HG02642 (cell line): ENCODE measurements at regions not wholly inside any gene's neighbourhood (a gene's known extent, or its start where the extent isn't known, plus 50 kb on each side); places are given as distances from the start of the nearest gene placed in this dataset.
"Not testable (repeated sequence)": the region's sequence is repeated elsewhere in the genome, so short reads cannot be mapped to it uniquely, and the experiment has no call there.

Experiments used
- ATAC-seq: cut with Tn5 transposase; IDR thresholded peaks from one replicate; pipeline ENCODE4 v1.9.1; 2021; ENCODE audit warnings: mild to moderate bottlenecking; ENCODE audit not compliant: unreplicated experiment, poor library complexity

DNA sequence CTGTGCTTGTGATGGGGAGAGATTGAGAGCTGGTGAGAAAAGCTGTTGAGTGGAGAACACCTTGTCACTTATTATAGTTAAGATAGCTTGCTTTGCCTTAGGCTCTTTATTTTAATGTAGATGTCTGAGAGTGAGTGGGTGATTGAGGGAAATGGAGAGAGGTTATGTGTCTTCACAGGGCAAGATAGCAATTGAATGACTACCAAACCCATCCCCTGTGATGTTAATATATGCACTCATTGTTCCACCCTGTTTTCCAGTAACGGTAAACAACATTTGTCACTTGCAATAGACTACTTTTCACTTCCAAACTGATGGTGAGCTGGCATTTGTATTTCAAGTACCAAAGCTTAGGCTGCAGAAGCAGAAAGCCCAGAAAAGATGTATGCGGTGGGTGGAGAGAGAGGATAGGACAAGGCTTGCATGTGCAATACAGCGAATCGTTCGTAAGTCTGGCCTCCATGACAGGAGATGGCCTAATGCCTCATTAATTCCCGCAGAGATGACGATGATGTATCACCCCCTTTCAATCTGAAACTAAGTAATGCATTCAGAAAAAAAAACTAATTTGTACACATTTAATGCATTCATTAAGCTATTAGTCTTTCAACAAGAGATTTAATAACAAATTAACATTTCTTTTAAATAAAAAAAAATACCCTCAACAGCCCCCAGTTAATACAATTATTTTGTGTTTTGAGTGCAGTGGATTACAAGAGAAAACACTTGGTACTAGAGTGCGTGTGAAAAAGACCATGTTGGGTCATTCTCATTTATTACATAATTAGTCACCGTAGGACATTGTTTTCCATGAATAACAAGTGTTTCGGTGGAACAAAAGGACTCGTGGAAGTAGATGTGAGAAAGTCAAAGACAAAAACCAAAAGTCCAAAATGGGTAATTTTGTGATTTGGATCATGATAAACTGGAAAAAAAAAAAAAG, 699.0 kb downstream of the BRINP1 start:
- ATAC-seq, result no peak

- ATAC-seq, result no peak
Measured at GRCh38 chr9:118674942-118675341, 694.3 kb downstream of the BRINP1 start.

DNA sequence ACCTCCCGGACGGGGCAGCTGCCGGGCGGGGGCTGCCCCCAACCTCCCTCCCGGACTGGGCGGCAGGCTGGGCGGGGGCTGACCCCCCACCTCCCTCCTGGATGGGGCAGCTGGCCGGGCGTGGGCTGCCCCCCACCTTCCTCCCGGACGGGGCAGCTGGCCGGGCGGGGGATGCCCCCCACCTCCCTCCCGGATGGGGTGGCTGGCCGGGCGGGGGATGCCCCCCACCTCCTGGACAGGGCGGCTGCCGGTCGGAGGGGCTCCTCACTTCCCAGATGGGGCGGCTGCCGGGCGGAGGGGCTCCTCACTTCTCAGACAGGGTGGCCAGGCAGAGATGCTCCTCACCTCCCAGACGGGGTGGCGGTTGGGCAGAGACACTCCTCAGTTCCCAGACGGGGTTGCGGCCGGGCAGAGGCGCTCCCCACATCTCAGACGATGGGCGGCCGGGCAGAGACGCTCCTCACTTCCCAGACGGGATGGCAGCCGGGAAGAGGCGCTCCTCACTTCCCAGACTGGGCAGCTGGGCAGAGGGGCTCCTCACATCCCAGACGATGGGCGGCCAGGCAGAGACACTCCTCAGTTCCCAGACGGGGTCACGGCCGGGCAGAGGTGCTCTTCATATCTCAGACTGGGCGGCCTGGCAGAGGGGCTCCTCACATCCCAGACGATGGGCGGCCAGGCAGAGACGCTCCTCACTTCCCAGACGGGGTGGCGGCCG, 691.1 kb downstream of the BRINP1 start:
- ATAC-seq, result not testable (repeated sequence)

- ATAC-seq, result no peak
Measured at GRCh38 chr9:118686959-118687358, 682.3 kb downstream of the BRINP1 start.

DNA sequence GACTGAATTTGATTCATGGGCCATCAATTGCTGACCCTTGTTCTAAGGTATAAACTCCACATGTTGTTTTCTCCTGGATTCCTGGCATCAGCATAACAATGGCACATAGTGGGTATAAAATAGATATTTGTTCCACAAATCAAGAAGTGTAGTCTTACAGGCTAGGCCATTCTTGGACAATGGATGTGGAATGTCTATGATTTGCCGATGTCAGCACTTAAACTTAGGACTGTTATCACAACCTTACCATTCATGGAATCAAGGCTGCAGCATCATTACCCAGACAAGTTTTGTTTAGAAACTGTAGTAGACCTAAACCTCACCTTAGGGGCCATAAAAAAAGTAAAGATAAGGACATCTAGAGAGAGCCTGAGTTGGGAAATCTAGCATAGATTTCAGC, 680.0 kb downstream of the BRINP1 start:
- no peak for ATAC-seq

DNA sequence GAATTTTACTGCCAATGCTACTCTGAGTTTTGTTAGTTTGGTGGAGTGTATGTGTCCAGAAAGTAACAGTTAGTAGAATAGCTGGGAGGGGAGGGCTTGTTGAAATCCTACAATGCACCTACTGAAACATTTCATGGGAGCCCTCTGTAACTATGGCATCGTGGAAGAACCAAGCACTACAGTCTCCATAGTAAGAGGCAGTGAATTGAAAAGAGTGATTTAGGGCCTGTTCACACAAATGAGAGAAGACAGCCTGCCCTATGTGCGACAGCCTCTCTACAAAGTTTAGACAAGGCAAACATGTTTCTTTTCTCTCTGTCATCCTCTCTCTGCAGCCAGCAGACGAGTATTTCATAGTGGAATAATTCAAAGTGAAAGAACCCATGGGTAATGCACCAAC, 676.6 kb downstream of the BRINP1 start:
- ATAC-seq, result no peak

DNA sequence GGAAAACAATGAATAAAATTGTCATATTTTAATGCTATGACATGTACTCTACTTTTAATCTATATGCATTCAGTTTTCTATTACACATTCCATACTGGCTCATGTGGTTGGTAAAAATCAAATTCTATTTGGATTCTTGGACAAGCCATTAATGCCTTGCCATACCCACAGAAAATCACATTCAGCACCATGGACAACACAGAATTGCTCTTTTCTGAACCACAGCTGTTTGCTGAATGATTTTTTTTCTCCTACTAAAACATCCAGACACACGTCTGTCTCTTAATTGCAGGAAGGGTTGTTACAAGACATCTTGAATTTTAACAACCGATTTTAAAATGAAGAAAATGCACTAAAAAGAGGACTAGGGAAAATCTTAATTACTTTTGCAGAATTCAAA, 675.6 kb downstream of the BRINP1 start:
- ATAC-seq, result no peak

DNA sequence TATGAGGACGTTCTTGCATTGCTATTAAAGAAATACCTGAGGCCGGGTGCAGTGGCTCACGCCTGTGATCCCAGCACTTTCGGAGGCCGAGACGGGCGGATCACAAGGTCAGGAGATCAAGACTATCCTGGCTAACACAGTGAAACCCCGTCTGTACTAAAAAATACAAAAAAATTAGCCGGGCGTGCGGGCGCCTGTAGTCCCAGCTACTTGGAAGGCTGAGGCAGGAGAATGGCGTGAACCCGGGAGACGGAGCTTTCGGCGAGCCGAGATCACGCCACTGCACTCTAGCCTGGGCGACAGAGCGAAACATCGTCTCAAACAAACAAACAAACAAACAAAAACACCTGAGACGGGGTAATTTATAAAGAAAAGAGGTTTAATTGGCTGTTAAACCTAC, 674.0 kb downstream of the BRINP1 start:
- not testable (repeated sequence) for ATAC-seq

- ATAC-seq, result no peak
Measured at GRCh38 chr9:118701985-118702384, 667.2 kb downstream of the BRINP1 start.

DNA sequence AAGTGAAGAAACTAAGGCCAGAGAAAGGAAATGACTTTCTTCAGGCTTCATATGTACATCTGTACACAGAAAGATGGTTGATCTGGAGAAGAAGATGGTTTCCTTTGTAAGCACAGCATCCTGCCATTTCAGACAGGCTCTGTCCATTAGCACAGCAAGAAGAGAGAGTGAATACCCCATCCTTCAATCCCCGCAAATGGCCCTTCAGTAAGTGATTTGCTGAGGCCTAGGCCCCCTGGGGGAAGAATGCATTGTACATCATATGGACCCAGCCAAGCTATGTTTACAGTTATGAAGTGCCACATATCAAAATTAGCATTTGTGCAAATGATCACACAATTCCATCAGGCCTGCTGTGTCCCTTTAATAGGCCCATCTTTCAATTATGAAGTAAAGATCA, 657.4 kb downstream of the BRINP1 start:
- ATAC-seq, result no peak

DNA sequence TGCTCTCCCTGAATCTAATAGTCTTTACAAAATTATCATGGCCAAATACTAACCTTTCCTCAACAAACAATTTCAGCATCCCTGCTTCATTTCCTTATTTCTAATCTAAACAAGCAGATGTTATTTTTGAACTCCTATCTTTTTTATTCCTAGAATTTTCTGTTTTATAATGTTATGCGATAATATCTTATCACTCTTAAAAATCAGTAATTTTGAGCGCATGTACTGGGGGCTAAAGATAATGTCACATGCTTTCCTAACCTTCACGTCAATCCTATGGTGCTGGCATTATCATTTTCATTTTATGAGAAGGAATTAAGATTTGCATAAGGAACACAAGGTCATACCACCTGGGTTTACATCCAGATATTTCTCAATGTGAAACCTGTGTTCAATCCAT, 648.0 kb downstream of the BRINP1 start:
- no peak for ATAC-seq

GRCh38 chr9:118721923-118722322, 647.3 kb downstream of the BRINP1 start:
- no peak for ATAC-seq

- no peak for ATAC-seq
Measured at GRCh38 chr9:118729981-118730380, 639.3 kb downstream of the BRINP1 start.

DNA sequence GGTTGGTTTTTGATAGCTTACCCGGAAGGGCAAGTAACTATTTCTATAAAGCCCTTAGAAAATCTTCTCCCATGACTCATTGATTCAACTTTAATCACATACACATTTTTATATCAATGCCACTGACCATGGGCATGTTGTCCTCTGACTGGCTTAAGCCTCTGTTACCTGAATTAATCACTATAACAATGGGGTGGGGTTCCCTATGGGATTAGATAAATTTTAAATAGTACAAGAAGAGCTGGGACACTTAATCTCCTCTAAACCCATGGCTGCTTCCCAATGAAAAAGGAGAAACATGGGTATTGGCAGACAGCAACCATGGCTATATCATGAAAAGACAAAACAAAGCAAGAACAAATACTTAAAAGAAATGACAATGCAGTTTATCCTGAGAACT, 636.2 kb downstream of the BRINP1 start:
- no peak for ATAC-seq

DNA sequence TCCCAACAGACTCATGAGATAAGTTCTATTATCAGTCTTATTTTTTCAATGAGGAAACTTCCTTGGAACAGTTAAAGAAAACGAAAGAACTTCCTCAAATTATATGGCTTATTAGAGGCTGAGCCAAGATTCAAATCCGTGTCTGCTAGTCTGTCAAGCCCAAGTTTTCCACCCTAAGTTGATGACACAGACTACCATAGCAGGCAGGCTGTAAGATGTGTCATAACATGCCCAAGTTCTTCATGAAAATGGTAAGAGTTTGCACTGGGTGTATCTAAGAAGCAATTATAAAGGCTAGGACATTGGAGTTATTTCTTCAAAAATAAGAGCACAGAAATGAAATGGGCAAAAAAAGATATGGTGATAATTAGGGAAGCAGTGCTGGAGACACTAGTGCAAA, 634.5 kb downstream of the BRINP1 start:
- ATAC-seq, result no peak

DNA sequence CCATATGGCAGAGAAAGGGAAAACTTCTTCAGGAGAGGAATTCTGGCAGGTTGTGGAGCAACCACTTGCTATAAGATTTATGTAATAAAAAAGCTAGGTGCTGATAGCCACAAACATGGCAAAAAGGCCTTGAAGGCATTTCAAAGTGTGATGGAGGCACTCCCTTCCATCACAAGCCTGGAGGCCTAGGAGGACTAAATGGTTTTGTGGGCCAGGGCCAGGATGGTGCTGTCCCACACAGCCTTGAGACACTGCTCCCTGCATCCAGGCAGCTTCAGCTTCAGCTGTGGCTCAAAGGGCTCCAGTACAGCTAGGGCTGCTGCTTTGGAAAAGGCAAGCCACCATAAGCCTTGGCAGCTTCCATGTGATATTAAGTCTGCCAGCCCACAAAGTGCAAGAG, 632.8 kb downstream of the BRINP1 start:
- no peak for ATAC-seq

- no peak for ATAC-seq
Measured at GRCh38 chr9:118751077-118751847, 618.0 kb downstream of the BRINP1 start.

DNA sequence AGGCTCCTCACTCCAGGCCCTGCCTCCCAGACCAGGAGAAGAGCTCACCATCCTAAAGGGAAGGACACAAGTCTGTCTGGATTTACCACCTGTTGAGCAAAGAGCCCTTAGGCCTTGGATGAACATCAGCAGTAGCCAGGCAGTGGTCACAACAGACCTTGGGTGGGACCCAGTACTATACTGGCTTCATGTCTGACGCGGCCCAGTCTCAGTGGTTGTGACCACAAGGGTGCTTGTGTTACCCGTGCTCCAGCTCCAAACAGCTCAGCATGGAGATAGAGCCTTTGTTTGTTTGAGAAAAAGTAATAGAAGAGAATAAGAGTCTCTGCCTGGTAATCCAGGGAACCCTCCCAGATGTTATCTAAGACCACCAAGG, 617.4 kb downstream of the BRINP1 start:
- no peak for ATAC-seq

GRCh38 chr9:118761016-118761790, 608.0 kb downstream of the BRINP1 start:
- ATAC-seq, result no peak

- ATAC-seq, result no peak
Measured at GRCh38 chr9:118767571-118767970, 601.7 kb downstream of the BRINP1 start.
